PC-3 (cell line): ENCODE measurements at regions not wholly inside any gene's neighbourhood (a gene's known extent, or its start where the extent isn't known, plus 50 kb on each side); places are given as distances from the start of the nearest gene placed in this dataset.

ENCODE experiments used
- EZH2 ChIP-seq: fragments of 300-600 bp; sonication (generic); IDR thresholded peaks from one replicate; pipeline ENCODE4 v1.6.1; 2017; ENCODE audit warnings: antibody characterized with exemption, mild to moderate bottlenecking, low read length; ENCODE audit not compliant: unreplicated experiment
- EZH2phosphoT487 ChIP-seq: fragments of 300-600 bp; sonication (generic); IDR thresholded peaks from 2 replicates; pipeline ENCODE4 v1.6.1; 2018; ENCODE audit warnings: mild to moderate bottlenecking, antibody characterized with exemption, low read length, borderline replicate concordance
- TF ChIP-seq, protein P1 (sequence below): fragments of 300-600 bp; sonication (generic); conservative IDR thresholded peaks from 2 replicates; pipeline ENCODE4 v1.5.1; 2017; ENCODE audit warnings: antibody characterized with exemption, low read depth, mild to moderate bottlenecking, low read length

DNA sequence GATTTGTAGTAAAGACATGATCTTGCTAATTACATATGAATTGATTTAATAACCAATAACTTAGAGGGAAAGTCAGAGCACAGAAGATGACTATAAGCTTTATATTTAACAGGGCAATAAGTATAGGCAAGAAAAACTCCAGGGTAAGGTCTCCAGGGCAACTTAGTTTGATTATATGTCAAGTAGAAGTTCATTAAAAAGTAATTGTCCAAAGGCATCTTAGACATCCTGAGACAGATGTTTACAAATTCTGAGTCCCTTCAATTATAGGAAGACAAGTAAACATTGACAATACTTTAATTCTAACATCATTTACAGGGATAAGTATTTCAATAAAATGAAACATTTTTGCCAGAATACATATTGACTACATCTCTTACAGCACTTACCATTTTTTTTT lies 416.0 kb downstream of the RAP2B start:
- TF ChIP-seq EZH2, result no peak
- TF ChIP-seq, protein P1, sequence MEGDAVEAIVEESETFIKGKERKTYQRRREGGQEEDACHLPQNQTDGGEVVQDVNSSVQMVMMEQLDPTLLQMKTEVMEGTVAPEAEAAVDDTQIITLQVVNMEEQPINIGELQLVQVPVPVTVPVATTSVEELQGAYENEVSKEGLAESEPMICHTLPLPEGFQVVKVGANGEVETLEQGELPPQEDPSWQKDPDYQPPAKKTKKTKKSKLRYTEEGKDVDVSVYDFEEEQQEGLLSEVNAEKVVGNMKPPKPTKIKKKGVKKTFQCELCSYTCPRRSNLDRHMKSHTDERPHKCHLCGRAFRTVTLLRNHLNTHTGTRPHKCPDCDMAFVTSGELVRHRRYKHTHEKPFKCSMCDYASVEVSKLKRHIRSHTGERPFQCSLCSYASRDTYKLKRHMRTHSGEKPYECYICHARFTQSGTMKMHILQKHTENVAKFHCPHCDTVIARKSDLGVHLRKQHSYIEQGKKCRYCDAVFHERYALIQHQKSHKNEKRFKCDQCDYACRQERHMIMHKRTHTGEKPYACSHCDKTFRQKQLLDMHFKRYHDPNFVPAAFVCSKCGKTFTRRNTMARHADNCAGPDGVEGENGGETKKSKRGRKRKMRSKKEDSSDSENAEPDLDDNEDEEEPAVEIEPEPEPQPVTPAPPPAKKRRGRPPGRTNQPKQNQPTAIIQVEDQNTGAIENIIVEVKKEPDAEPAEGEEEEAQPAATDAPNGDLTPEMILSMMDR, result no peak
- no peak for TF ChIP-seq EZH2phosphoT487
